ENCODE measurements at regions not wholly inside any gene's neighbourhood (a gene's known extent, or its start where the extent isn't known, plus 50 kb on each side); places are given as distances from the start of the nearest gene placed in this dataset.

GRCh38 chr11:130700092-130700491, 216.2 kb downstream of the SNX19 start:
- no peak for TF ChIP-seq CTCF (IDR thresholded peaks at IDR 0.05; ENCODE audit: insufficient read depth, low read depth, low read length)
- no peak overlapping the region for H3K4me3 ChIP-seq (ENCODE audit: low read depth, low read length)
- no peak for DNase-seq (ENCODE audit: low read depth)

GRCh38 chr11:130703489-130704190, 212.6 kb downstream of the SNX19 start:
- TF ChIP-seq CTCF (IDR thresholded peaks at IDR 0.05; ENCODE audit: insufficient read depth, low read depth, low read length) = no peak
- DNase-seq (ENCODE audit: low read depth) = no peak
- H3K4me3 ChIP-seq (ENCODE audit: low read depth, low read length) = no peak overlapping the region

- no peak for TF ChIP-seq CTCF (IDR thresholded peaks at IDR 0.05; ENCODE audit: insufficient read depth, low read depth, low read length)
- no peak for DNase-seq (ENCODE audit: low read depth)
- H3K4me3 ChIP-seq (ENCODE audit: low read depth, low read length) = no peak overlapping the region
These were observed 210.4 kb downstream of the SNX19 start for GRCh38 chr11:130705670-130706421.

GRCh38 chr11:130706572-130706971, 209.7 kb downstream of the SNX19 start:
- H3K4me3 ChIP-seq (ENCODE audit: low read depth, low read length) = no peak overlapping the region
- DNase-seq (ENCODE audit: low read depth) = peak; percentile 10
- no peak for TF ChIP-seq CTCF (IDR thresholded peaks at IDR 0.05; ENCODE audit: insufficient read depth, low read depth, low read length)

GRCh38 chr11:130707217-130707616, 209.1 kb downstream of the SNX19 start:
- no peak overlapping the region for H3K4me3 ChIP-seq (ENCODE audit: low read depth, low read length)
- DNase-seq (ENCODE audit: low read depth) = no peak
- TF ChIP-seq CTCF (IDR thresholded peaks at IDR 0.05; ENCODE audit: insufficient read depth, low read depth, low read length) = no peak

GRCh38 chr11:130709531-130709930, 206.7 kb downstream of the SNX19 start:
- TF ChIP-seq CTCF (IDR thresholded peaks at IDR 0.05; ENCODE audit: insufficient read depth, low read depth, low read length) = no peak
- no peak overlapping the region for H3K4me3 ChIP-seq (ENCODE audit: low read depth, low read length)
- DNase-seq (ENCODE audit: low read depth) = no peak
